GM19463 (cell line): ENCODE measurements at regions not wholly inside any gene's neighbourhood (a gene's known extent, or its start where the extent isn't known, plus 50 kb on each side); places are given as distances from the start of the nearest gene placed in this dataset.
"Not testable (repeated sequence)": the region's sequence is repeated elsewhere in the genome, so short reads cannot be mapped to it uniquely, and the experiment has no call there.

ENCODE experiments used
- ATAC-seq: cut with Tn5 transposase; IDR thresholded peaks from one replicate; pipeline ENCODE4 v1.9.1; 2021; ENCODE audit warnings: mild to moderate bottlenecking, moderate library complexity; ENCODE audit not compliant: unreplicated experiment

GRCh38 chr4:112708772-112709171 is 71.8 kb downstream of the LARP7 start:
- ATAC-seq: no peak

- ATAC-seq: no peak
These were observed 78.3 kb downstream of the LARP7 start for GRCh38 chr4:112714922-112715901.

DNA sequence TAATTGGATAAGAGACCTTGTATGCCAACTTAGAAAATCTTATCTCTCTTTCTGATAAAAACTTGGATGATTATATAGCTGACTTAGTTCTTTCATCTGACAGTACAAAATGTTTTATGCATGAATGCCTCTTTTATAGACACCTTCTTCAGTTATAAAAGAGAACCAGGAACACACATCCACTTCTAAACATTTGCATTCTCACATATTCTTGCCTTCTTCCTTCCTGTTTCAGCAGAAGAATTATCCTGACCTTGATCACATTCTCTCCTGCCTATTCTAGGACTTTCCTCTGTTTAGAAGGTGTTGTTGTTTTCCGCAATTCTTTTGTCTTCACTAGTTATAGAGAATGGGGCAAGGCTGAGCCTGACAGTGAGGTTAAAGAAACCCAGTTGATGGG is 80.9 kb downstream of the LARP7 start:
- no peak for ATAC-seq

GRCh38 chr4:112721627-112722026 is 84.7 kb downstream of the LARP7 start:
- ATAC-seq: no peak

GRCh38 chr4:112726041-112726440 is 89.1 kb downstream of the LARP7 start:
- no peak for ATAC-seq

DNA sequence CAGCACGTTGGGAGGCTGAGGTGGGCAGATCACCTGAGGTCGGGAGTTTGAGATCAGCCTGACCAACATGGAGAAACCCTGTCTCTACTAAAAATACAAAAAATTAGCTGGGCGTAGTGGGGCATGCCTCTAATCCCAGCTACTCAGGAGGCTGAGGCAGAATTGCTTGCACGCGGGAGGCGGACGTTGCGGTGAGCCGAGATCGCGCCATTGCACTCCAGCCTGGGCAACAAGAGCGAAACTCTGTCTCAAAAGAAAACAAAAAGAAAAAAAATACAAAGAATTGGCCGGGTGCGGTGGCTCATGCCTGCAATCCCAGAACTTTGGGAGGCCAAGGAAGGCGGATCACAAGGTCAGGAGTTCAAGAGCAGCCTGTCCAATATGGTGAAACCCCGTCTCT is 90.8 kb downstream of the LARP7 start:
- ATAC-seq: not testable (repeated sequence)

DNA sequence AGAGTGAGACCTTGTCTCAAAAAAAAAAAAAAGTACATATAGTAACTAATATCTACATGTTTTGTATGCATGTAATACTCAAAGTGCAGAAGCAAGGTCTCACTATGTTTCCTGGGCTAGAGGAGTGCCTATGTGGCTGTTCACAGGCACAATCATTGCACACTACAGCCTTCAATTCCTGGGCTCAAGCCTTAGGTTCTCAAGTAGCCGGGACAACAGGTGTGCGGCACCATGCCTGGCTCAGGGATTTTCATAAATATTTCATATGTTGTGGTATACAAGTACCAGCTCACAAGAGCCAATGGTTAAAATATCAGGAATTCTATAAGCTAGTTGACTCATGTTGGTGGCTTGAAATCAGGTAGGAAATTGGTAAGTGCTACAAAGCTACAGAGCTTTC is 94.8 kb downstream of the LARP7 start:
- ATAC-seq: no peak

GRCh38 chr4:112732142-112732541 is 95.2 kb downstream of the LARP7 start:
- no peak for ATAC-seq

DNA sequence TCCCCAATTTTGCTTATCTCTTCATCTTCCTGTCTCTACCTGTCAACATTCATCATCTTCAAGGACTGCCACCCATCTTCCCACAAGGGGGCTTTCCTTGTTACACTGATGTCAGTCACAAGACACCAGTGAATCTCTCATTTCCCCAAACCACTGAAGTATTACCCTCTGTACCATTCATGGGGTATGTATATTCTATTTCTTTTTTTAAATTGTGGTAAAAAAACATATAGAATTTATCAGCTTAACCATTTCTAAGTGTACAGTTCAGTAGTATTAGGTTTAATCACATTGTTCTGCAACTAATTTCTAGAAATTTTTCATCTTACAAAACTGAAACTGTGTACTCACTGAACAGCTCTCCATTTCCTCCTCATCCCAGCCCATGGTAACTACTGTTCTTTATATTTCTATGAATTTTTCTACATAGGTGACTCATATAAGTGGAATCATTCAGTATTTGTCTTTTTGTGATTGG is 98.6 kb downstream of the LARP7 start:
- peak; percentile 70 for ATAC-seq

- ATAC-seq: peak; percentile 48
These were observed 99.8 kb downstream of the LARP7 start for GRCh38 chr4:112736718-112737135.

DNA sequence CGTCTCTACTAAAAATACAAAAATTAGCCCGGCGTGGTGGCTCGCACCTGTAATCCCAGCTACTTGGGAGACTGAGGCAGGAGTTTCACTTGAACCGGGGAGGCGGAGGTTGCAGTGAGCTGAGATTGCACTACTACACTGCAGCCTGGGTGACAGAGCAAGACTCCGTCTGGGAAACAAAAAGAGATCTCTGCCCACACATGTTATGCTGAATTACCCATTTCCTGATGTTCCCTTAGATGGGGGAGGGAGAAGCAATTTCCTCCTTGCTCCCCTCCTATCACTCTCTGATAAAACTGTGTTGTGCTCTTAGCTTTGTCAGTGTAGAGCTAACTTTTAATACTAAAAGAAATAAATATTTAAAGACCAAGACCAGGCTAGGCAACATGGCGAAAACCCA is 102.5 kb downstream of the LARP7 start:
- no peak for ATAC-seq

DNA sequence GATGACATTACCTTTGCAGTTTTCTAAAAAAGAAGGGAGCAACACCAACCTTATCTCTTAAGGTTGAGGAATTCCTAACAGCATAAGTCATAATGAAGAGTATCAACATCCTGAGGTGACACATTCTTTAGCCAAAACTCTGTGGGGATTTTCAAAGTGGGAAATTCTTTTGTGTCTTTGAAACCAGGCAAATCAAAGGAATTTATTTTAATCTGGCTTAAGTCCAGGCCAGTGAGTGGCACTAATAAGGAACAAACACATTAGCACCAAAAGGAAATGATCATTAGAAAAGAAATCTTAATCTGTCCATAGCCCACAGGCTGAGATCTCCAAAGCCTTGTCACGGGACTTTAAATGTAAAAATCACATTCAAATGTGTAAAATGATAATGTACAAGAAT is 110.1 kb downstream of the LARP7 start:
- ATAC-seq: no peak

GRCh38 chr4:112748352-112748878 is 111.5 kb downstream of the LARP7 start:
- ATAC-seq: no peak

GRCh38 chr4:112750749-112751148 is 113.8 kb downstream of the LARP7 start:
- not testable (repeated sequence) for ATAC-seq

GRCh38 chr4:112751447-112751846 is 114.5 kb downstream of the LARP7 start:
- no peak for ATAC-seq

- ATAC-seq: no peak
These were observed 115.1 kb downstream of the LARP7 start for GRCh38 chr4:112752061-112752460.

DNA sequence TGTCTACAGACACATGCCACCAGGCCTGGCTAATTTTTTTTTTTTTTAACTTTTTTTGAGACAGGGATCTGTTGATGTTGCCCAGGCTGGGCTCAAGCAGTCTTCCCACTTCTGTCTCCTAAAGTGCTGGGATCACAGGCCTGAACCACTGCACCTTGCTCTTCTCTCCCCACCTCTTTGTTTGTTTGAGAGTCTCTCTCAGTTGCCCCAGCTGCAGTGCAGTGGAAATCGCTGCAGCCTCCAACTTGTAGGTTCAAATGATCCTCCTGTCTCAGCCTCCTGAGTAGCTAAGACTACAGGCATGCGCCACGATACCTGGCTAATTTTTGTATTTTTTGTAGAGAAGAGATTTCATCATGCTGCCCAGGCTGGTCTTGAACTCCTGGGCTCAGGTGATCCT is 115.6 kb downstream of the LARP7 start:
- no peak for ATAC-seq

DNA sequence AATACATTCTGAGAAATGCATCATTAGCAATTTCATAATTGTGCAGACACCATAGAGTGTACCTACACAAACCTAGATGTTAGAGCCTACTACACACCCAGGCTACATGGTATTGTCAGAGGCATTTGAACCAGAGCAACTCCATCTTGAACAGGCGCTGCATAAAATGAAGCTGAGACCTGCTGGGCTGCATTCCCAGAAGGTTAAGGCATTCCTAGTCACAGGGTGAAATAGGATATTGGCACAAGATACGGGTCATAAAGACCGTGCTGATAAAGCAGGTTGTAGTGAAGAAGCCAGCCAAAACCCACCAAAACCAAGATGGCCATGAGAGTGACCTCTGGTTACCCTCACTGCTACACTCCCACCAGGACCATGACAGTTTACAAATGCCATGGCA is 116.4 kb downstream of the LARP7 start:
- no peak for ATAC-seq

DNA sequence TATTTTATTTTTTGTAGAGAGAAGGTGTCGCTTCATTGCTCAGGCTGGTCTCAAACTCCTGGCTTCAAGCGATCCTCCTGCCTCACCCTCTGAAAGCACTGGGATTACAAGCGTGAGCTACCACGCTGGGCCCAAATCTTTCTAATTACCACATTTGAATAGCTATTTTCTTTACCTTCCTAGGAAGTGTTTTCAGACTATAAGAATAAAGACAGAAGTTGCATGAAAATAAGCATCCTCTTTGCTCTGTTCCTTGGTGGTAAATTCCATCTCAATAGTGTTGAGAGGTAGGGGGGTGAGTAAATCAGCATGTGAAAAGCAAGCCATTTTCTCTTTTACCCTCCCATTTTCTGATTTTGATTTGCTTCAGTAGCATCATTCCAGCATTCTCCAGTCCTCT is 122.4 kb downstream of the LARP7 start:
- ATAC-seq: no peak

DNA sequence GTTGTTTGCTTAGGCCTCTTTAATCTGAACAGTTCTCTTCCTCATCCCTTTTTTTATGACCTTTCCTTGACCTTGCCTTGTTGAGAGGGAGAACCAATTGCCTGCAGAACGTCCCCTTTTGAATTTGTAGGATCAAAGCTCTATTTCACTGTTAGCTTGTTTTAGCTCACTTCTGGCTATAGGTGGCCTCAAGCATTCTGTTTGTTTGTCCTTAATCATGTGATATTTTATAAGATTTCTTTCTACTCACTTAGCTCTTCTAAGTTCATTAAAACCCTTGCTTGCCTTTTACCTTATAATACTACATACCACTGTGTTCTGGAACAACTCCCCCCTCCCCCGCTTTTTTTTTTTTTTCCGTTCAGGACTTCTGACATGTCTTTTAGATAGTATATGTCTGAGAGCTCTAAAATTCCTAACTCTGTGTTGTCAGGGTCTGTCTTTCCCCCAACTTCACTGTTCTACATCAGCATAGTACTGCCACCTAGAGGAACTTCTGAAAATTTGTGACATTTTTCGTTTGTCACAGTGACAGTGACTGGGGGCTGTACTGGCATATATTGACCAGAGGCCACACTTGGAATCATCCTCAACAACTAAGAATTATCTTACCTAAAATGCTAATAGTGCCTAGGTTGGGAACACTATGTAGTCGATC is 128.5 kb downstream of the LARP7 start:
- ATAC-seq: no peak

DNA sequence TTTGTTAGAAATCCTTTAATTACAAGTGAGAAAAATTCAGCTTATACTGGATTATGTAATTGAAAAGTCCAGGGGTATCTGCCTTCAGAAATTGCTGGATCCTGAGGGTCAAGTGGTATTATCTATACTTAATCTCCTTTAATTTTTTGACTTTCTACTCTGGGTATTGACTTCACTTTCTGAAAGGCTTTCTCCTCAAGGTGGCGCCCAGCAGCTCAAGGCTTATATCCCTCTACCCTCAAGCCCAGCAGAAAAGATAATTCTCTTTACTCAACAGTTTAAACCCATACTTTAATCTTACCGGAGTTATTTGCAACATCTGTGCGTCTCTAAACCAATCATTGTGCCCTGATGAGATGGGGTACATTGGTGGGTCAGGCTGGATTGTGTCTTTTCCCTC is 129.5 kb downstream of the LARP7 start:
- no peak for ATAC-seq

- no peak for ATAC-seq
These were observed 130.4 kb downstream of the LARP7 start for GRCh38 chr4:112767386-112767785.
